ENCODE measurements at regions not wholly inside any gene's neighbourhood (a gene's known extent, or its start where the extent isn't known, plus 50 kb on each side); places are given as distances from the start of the nearest gene placed in this dataset.

- intact Hi-C loops (cut with micrococcal nuclease), result no loop called here
These were observed 57.4 kb upstream of the SIMC1 start for GRCh38 chr5:176180781-176181180.

GRCh38 chr5:176181271-176181855 is 56.9 kb upstream of the SIMC1 start:
- ATAC-seq, result no peak
- Histone ChIP-seq H3K9me3 (ENCODE audit: control insufficient read depth in 2 of 3, low read length in 3 of 3) (no peaks in the 10 kb centered on the region), H3K27ac (ENCODE audit: low read depth, low read length) (no peak overlapping the region), H3K27me3 (ENCODE audit: control insufficient read depth in 2 of 2, insufficient read depth in 2 of 2, low read length in 2 of 2) (peaks cover 0 to 2% of the 10 kb centered on the region in 2 donors), H3K4me3 (ENCODE audit: low read length) (no peak overlapping the region), H3K36me3 (ENCODE audit: control insufficient read depth in 2 of 3, insufficient read depth in 3 of 3, low read length in 3 of 3) (no peaks in the 10 kb centered on the region), H3K4me1 (ENCODE audit: control insufficient read depth in 2 of 2, insufficient read depth in 2 of 2, low read length in 2 of 2) (no peaks in the 10 kb centered on the region)
- Mint-ChIP-seq H3K9me3 (peaks cover 0 to 17% (median 5%) of the 10 kb centered on the region in 11 donors), H3K27me3 (peaks cover 16 to 48% (median 39%) of the 10 kb centered on the region in 5 donors), H3K4me1 (peaks cover 0 to 5% (median 0%) of the 10 kb centered on the region in 7 donors), H3K27ac (no peak overlapping the region), H3K4me3 (no peak overlapping the region), H3K36me3 (peaks cover 0 to 3% (median 0%) of the 10 kb centered on the region in 5 donors)
- ChIA-PET POLR2A (no interaction called here), CTCF (interaction anchor here (0.6 kb wide), 1 partner anchor 452 kb away, joined by 3 read pairs; no protein-coding TSS in a partner anchor)
- intact Hi-C loops (cut with micrococcal nuclease), result no loop called here
- DNase-seq, result no peak

More at GRCh38 chr5:176180781-176181180, 57.4 kb upstream of the SIMC1 start:
- Histone ChIP-seq H3K9me3 (ENCODE audit: control insufficient read depth in 2 of 3, low read length in 3 of 3) (no peaks in the 10 kb centered on the region), H3K27me3 (ENCODE audit: control insufficient read depth in 2 of 2, insufficient read depth in 2 of 2, low read length in 2 of 2) (peaks cover 0 to 2% of the 10 kb centered on the region in 2 donors), H3K4me1 (ENCODE audit: control insufficient read depth in 2 of 2, insufficient read depth in 2 of 2, low read length in 2 of 2) (no peaks in the 10 kb centered on the region), H3K27ac (ENCODE audit: low read depth, low read length) (no peak overlapping the region), H3K36me3 (ENCODE audit: control insufficient read depth in 2 of 3, insufficient read depth in 3 of 3, low read length in 3 of 3) (no peaks in the 10 kb centered on the region), H3K4me3 (ENCODE audit: low read length) (no peak overlapping the region)
- CTCF ChIA-PET, result interaction anchor here (0.5 to 0.6 kb wide), 2 partner anchors 43 to 451 kb away, joined by 3 read pairs; no protein-coding TSS in a partner anchor
- POLR2A ChIA-PET, result no interaction called here
- Mint-ChIP-seq H3K4me1 (peaks cover 0 to 5% (median 0%) of the 10 kb centered on the region in 7 donors), H3K4me3 (no peak overlapping the region), H3K36me3 (peaks cover 0 to 3% (median 0%) of the 10 kb centered on the region in 5 donors), H3K9me3 (peaks cover 0 to 17% (median 5%) of the 10 kb centered on the region in 11 donors), H3K27ac (no peak overlapping the region), H3K27me3 (peaks cover 22 to 48% (median 44%) of the 10 kb centered on the region in 5 donors)
- ATAC-seq, result no peak
- DNase-seq, result no peak

GRCh38 chr5:176183321-176184074 is 54.7 kb upstream of the SIMC1 start:
- H3K36me3 ChIP-seq (ENCODE audit: control insufficient read depth in 2 of 3, insufficient read depth in 3 of 3, low read length in 3 of 3), result no peaks in the 10 kb centered on the region
- Mint-ChIP-seq H3K4me1 (peaks cover 0 to 5% (median 0%) of the 10 kb centered on the region in 7 donors), H3K27me3 (peaks cover 2 to 39% (median 21%) of the 10 kb centered on the region in 5 donors), H3K27ac (no peak overlapping the region), H3K9me3 (peaks cover 0 to 11% (median 3%) of the 10 kb centered on the region in 11 donors), H3K36me3 (no peaks in the 10 kb centered on the region), H3K4me3 (no peak overlapping the region)
- POLR2A ChIA-PET, result no interaction called here
- no peak for ATAC-seq
- no peak overlapping the region for H3K27ac ChIP-seq (ENCODE audit: low read depth, low read length)
- H3K9me3 ChIP-seq (ENCODE audit: control insufficient read depth in 2 of 3, low read length in 3 of 3), result no peaks in the 10 kb centered on the region
- no peak for DNase-seq
- intact Hi-C loops (cut with micrococcal nuclease), result no loop called here
- CTCF ChIA-PET, result no interaction called here
- H3K4me3 ChIP-seq (ENCODE audit: low read length), result no peak overlapping the region
- no peaks in the 10 kb centered on the region for H3K4me1 ChIP-seq (ENCODE audit: control insufficient read depth in 2 of 2, insufficient read depth in 2 of 2, low read length in 2 of 2)
- peaks cover 0 to 2% of the 10 kb centered on the region in 2 donors for H3K27me3 ChIP-seq (ENCODE audit: control insufficient read depth in 2 of 2, insufficient read depth in 2 of 2, low read length in 2 of 2)

GRCh38 chr5:176184608-176185132 is 53.6 kb upstream of the SIMC1 start:
- Histone ChIP-seq H3K27me3 (ENCODE audit: control insufficient read depth in 2 of 2, insufficient read depth in 2 of 2, low read length in 2 of 2) (peaks cover 0 to 2% of the 10 kb centered on the region in 2 donors), H3K4me1 (ENCODE audit: control insufficient read depth in 2 of 2, insufficient read depth in 2 of 2, low read length in 2 of 2) (no peaks in the 10 kb centered on the region), H3K9me3 (ENCODE audit: control insufficient read depth in 2 of 3, low read length in 3 of 3) (no peaks in the 10 kb centered on the region), H3K27ac (ENCODE audit: low read depth, low read length) (no peak overlapping the region), H3K4me3 (ENCODE audit: low read length) (no peak overlapping the region), H3K36me3 (ENCODE audit: control insufficient read depth in 2 of 3, insufficient read depth in 3 of 3, low read length in 3 of 3) (no peaks in the 10 kb centered on the region)
- ATAC-seq, result no peak
- CTCF ChIA-PET, result interaction anchor here (0.6 kb wide), 1 partner anchor 717 kb away, joined by 3 read pairs; no protein-coding TSS in a partner anchor
- no peak for DNase-seq
- H3K36me3 Mint-ChIP-seq, result no peaks in the 10 kb centered on the region
- no peak overlapping the region for H3K4me3 Mint-ChIP-seq
- intact Hi-C loops (cut with micrococcal nuclease), result no loop called here
- H3K4me1 Mint-ChIP-seq, result peaks cover 0 to 5% (median 0%) of the 10 kb centered on the region in 7 donors
- H3K9me3 Mint-ChIP-seq, result peaks cover 0 to 4% (median 0%) of the 10 kb centered on the region in 11 donors
- H3K27ac Mint-ChIP-seq, result no peak overlapping the region
- H3K27me3 Mint-ChIP-seq, result peaks cover 0 to 30% (median 14%) of the 10 kb centered on the region in 5 donors
- POLR2A ChIA-PET, result no interaction called here

DNA sequence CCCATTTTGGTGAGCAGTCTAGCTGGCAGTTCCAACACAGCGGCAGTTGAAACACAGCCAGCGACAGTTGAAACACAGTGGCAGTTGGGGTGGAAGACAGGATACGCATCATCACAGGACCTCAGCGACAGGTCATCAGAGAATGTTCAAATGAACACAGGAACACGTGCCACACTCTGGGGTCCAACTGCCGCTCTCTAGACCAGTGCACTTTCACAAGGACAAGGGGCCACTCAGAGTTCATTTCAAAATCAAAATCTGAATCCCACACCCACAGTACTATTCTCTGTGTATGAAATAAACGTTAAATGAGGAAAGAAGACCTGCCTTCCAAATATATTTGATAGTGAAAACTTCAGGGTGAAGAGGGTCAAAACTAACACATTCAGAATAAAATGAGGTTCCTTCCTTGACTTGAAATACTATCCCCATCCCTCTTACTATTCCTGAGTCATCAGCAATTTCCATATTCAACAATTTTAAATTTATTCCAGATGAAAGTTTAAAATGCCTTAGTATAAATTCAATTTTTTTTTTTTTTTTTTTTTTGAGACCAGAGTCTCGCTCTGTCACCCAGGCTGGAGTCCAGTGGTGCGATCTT is 53.0 kb upstream of the SIMC1 start:
- Histone ChIP-seq H3K27ac (ENCODE audit: low read depth, low read length) (no peak overlapping the region), H3K9me3 (ENCODE audit: control insufficient read depth in 2 of 3, low read length in 3 of 3) (no peaks in the 10 kb centered on the region), H3K4me3 (ENCODE audit: low read length) (no peak overlapping the region), H3K36me3 (ENCODE audit: control insufficient read depth in 2 of 3, insufficient read depth in 3 of 3, low read length in 3 of 3) (no peaks in the 10 kb centered on the region), H3K27me3 (ENCODE audit: control insufficient read depth in 2 of 2, insufficient read depth in 2 of 2, low read length in 2 of 2) (no peaks in the 10 kb centered on the region), H3K4me1 (ENCODE audit: control insufficient read depth in 2 of 2, insufficient read depth in 2 of 2, low read length in 2 of 2) (no peaks in the 10 kb centered on the region)
- DNase-seq (no peak), ATAC-seq (no peak)
- POLR2A ChIA-PET, result no interaction called here
- Mint-ChIP-seq H3K36me3 (no peaks in the 10 kb centered on the region), H3K27ac (no peak overlapping the region), H3K4me1 (peaks cover 0 to under 1% (median 0%) of the 10 kb centered on the region in 7 donors), H3K4me3 (no peak overlapping the region), H3K9me3 (no peaks in the 10 kb centered on the region), H3K27me3 (peaks cover 0 to 25% (median 9%) of the 10 kb centered on the region in 5 donors)
- CTCF ChIA-PET, result no interaction called here
- intact Hi-C loops (cut with micrococcal nuclease), result no loop called here

- no peak overlapping the region for H3K27ac Mint-ChIP-seq
- intact Hi-C loops (cut with micrococcal nuclease), result no loop called here
- no peak overlapping the region for H3K4me3 Mint-ChIP-seq
- POLR2A ChIA-PET, result no interaction called here
- H3K9me3 Mint-ChIP-seq, result no peaks in the 10 kb centered on the region
- H3K4me3 ChIP-seq (ENCODE audit: low read length), result no peak overlapping the region
- no peaks in the 10 kb centered on the region for H3K27me3 ChIP-seq (ENCODE audit: control insufficient read depth in 2 of 2, insufficient read depth in 2 of 2, low read length in 2 of 2)
- H3K4me1 Mint-ChIP-seq, result no peaks in the 10 kb centered on the region
- no peaks in the 10 kb centered on the region for H3K9me3 ChIP-seq (ENCODE audit: control insufficient read depth in 2 of 3, low read length in 3 of 3)
- H3K27ac ChIP-seq (ENCODE audit: low read depth, low read length), result no peak overlapping the region
- DNase-seq (no peak), ATAC-seq (no peak)
- CTCF ChIA-PET, result no interaction called here
- H3K36me3 ChIP-seq (ENCODE audit: control insufficient read depth in 2 of 3, insufficient read depth in 3 of 3, low read length in 3 of 3), result no peaks in the 10 kb centered on the region
- peaks cover 0 to 21% (median 3%) of the 10 kb centered on the region in 5 donors for H3K27me3 Mint-ChIP-seq
- H3K4me1 ChIP-seq (ENCODE audit: control insufficient read depth in 2 of 2, insufficient read depth in 2 of 2, low read length in 2 of 2), result no peaks in the 10 kb centered on the region
- no peaks in the 10 kb centered on the region for H3K36me3 Mint-ChIP-seq
These were observed 52.1 kb upstream of the SIMC1 start for GRCh38 chr5:176186107-176186506.

All from naive thymus-derived CD4-positive, alpha-beta T cell (primary cell).